ENCODE measurements at regions not wholly inside any gene's neighbourhood (a gene's known extent, or its start where the extent isn't known, plus 50 kb on each side); places are given as distances from the start of the nearest gene placed in this dataset.
A peak's percentile ranks its signal among the peaks of the same experiment; 100 is the strongest.

GRCh38 chr12:90790747-90791146 is 164.2 kb downstream of the CCER1 start:
- H3K4me2 ChIP-seq (ENCODE audit: extremely low read depth, insufficient read depth, low read length), result no peak overlapping the region
- H3K4me1 ChIP-seq (ENCODE audit: control insufficient read depth, extremely low read depth, insufficient read depth, low read length), result no peaks in the 10 kb centered on the region
- no peaks in the 10 kb centered on the region for H3K9me3 ChIP-seq (ENCODE audit: control insufficient read depth, insufficient read depth, low read depth, low read length)
- no peak overlapping the region for H2AFZ ChIP-seq (ENCODE audit: low read length)
- H3K27ac ChIP-seq (ENCODE audit: insufficient read depth, low read length), result no peak overlapping the region
- H3K9ac ChIP-seq (ENCODE audit: insufficient read depth, low read length), result no peak overlapping the region
- H3K27me3 ChIP-seq (ENCODE audit: control insufficient read depth, insufficient read depth, low read length), result no peaks in the 10 kb centered on the region
- no peaks in the 10 kb centered on the region for H3K36me3 ChIP-seq (ENCODE audit: control insufficient read depth, insufficient read depth, low read length)
- no peak overlapping the region for H3K4me3 ChIP-seq (replicated peaks in 1 of 4; ENCODE audit: control extremely low read depth in 1 of 4, insufficient read depth in 1 of 4, low read depth in 3 of 4, low read length in 4 of 4)
- DNase-seq (ENCODE audit: low read depth in 2 of 2), result no peak
- H4K20me1 ChIP-seq (ENCODE audit: control insufficient read depth, extremely low read depth, insufficient read depth, low read length), result no peaks in the 10 kb centered on the region
- TF ChIP-seq CTCF (conservative IDR thresholded peaks at IDR 0.05 in 1 of 2, IDR thresholded peaks at IDR 0.05 in 1 of 2; ENCODE audit: low read depth in 1 of 2, low read length in 2 of 2) (no peak), EZH2 (IDR thresholded peaks at IDR 0.05; ENCODE audit: low read length, missing control alignments) (no peak)
- H3K79me2 ChIP-seq (ENCODE audit: control insufficient read depth, insufficient read depth, low read length), result no peaks in the 10 kb centered on the region

- no peak overlapping the region for H3K9ac ChIP-seq (ENCODE audit: insufficient read depth, low read length)
- H3K4me1 ChIP-seq (ENCODE audit: control insufficient read depth, extremely low read depth, insufficient read depth, low read length), result no peaks in the 10 kb centered on the region
- H2AFZ ChIP-seq (ENCODE audit: low read length), result no peak overlapping the region
- no peaks in the 10 kb centered on the region for H4K20me1 ChIP-seq (ENCODE audit: control insufficient read depth, extremely low read depth, insufficient read depth, low read length)
- no peaks in the 10 kb centered on the region for H3K36me3 ChIP-seq (ENCODE audit: control insufficient read depth, insufficient read depth, low read length)
- no peak overlapping the region for H3K4me3 ChIP-seq (replicated peaks in 1 of 4; ENCODE audit: control extremely low read depth in 1 of 4, insufficient read depth in 1 of 4, low read depth in 3 of 4, low read length in 4 of 4)
- H3K79me2 ChIP-seq (ENCODE audit: control insufficient read depth, insufficient read depth, low read length), result no peaks in the 10 kb centered on the region
- H3K4me2 ChIP-seq (ENCODE audit: extremely low read depth, insufficient read depth, low read length), result no peak overlapping the region
- TF ChIP-seq EZH2 (IDR thresholded peaks at IDR 0.05; ENCODE audit: low read length, missing control alignments), result no peak
- TF ChIP-seq CTCF (conservative IDR thresholded peaks at IDR 0.05 in 1 of 2, IDR thresholded peaks at IDR 0.05 in 1 of 2; ENCODE audit: low read depth in 1 of 2, low read length in 2 of 2), result no peak
- H3K27me3 ChIP-seq (ENCODE audit: control insufficient read depth, insufficient read depth, low read length), result no peaks in the 10 kb centered on the region
- peak in 1 of 2 donors; percentile 30 for DNase-seq (ENCODE audit: low read depth in 2 of 2)
- no peaks in the 10 kb centered on the region for H3K9me3 ChIP-seq (ENCODE audit: control insufficient read depth, insufficient read depth, low read depth, low read length)
- H3K27ac ChIP-seq (ENCODE audit: insufficient read depth, low read length), result no peak overlapping the region
Observed at GRCh38 chr12:90773491-90773890, 181.5 kb downstream of the CCER1 start.

GRCh38 chr12:90770861-90771260 is 184.1 kb downstream of the CCER1 start:
- no peak overlapping the region for H3K4me3 ChIP-seq (replicated peaks in 1 of 4; ENCODE audit: control extremely low read depth in 1 of 4, insufficient read depth in 1 of 4, low read depth in 3 of 4, low read length in 4 of 4)
- H3K27ac ChIP-seq (ENCODE audit: insufficient read depth, low read length), result no peak overlapping the region
- H3K9ac ChIP-seq (ENCODE audit: insufficient read depth, low read length), result no peak overlapping the region
- H3K79me2 ChIP-seq (ENCODE audit: control insufficient read depth, insufficient read depth, low read length), result no peaks in the 10 kb centered on the region
- no peak overlapping the region for H3K4me2 ChIP-seq (ENCODE audit: extremely low read depth, insufficient read depth, low read length)
- TF ChIP-seq CTCF (conservative IDR thresholded peaks at IDR 0.05 in 1 of 2, IDR thresholded peaks at IDR 0.05 in 1 of 2; ENCODE audit: low read depth in 1 of 2, low read length in 2 of 2), result no peak
- no peak for TF ChIP-seq EZH2 (IDR thresholded peaks at IDR 0.05; ENCODE audit: low read length, missing control alignments)
- H3K36me3 ChIP-seq (ENCODE audit: control insufficient read depth, insufficient read depth, low read length), result no peaks in the 10 kb centered on the region
- no peak overlapping the region for H2AFZ ChIP-seq (ENCODE audit: low read length)
- DNase-seq (ENCODE audit: low read depth in 2 of 2), result peak in 1 of 2 donors; percentile 5
- H4K20me1 ChIP-seq (ENCODE audit: control insufficient read depth, extremely low read depth, insufficient read depth, low read length), result no peaks in the 10 kb centered on the region
- no peaks in the 10 kb centered on the region for H3K27me3 ChIP-seq (ENCODE audit: control insufficient read depth, insufficient read depth, low read length)
- no peaks in the 10 kb centered on the region for H3K9me3 ChIP-seq (ENCODE audit: control insufficient read depth, insufficient read depth, low read depth, low read length)
- no peaks in the 10 kb centered on the region for H3K4me1 ChIP-seq (ENCODE audit: control insufficient read depth, extremely low read depth, insufficient read depth, low read length)
